ENCODE measurements at regions not wholly inside any gene's neighbourhood (a gene's known extent, or its start where the extent isn't known, plus 50 kb on each side); places are given as distances from the start of the nearest gene placed in this dataset.

DNA sequence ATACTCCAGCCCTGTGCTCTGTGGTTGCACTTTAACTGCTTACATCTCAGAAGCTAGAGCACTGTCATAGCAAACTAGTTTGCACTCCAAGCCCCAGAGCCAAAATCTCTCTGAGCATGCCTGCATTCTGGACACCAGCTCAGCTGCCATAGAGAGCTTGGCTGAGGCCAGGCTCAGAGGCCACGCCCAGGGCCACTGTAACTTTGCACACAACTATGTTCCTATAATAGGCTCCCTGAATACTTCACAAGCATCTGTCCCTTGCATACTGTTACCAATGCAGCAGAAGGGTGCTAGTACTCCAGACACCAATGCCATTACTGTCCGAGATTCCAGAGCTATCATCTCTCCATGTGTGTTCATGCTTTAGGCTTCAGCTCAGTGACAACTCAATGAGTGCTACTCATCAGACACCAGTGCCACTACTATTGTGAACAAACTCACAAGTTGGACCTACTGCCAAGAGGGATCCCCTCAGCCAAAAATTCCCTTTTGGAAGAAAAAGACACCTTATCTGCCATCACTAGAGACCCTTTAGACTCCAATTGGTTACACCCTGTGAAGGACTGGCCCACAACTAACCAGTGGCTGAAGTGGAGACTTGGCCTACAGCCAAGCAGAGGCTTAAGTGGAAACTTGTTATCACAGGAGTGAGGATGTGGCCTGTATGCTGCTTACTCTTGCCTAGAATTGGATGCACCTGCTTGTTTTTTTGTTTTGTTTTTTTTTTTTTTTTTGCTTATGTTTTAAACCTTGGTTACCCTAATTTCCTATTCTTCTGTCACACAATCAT lies 211.6 kb upstream of the MAGI2 start:
- TF ChIP-seq EP300 (IDR thresholded peaks at IDR 0.05; ENCODE audit: borderline replicate concordance) (no peak), RAD21 (IDR thresholded peaks at IDR 0.05; ENCODE audit: low read depth) (no peak), CEBPB (IDR thresholded peaks at IDR 0.05) (no peak), NFIC (IDR thresholded peaks at IDR 0.05) (no peak), YY1 (IDR thresholded peaks at IDR 0.05; ENCODE audit: low read depth) (no peak), TAF1 (IDR thresholded peaks at IDR 0.05; ENCODE audit: low read depth) (no peak), FOXM1 (IDR thresholded peaks at IDR 0.05; ENCODE audit: borderline replicate concordance, low read depth) (no peak), TCF12 (IDR thresholded peaks at IDR 0.05; ENCODE audit: low read depth) (no peak), ZBTB7A (IDR thresholded peaks at IDR 0.05; ENCODE audit: low read depth) (no peak)
- TF ChIP-seq, protein P1, sequence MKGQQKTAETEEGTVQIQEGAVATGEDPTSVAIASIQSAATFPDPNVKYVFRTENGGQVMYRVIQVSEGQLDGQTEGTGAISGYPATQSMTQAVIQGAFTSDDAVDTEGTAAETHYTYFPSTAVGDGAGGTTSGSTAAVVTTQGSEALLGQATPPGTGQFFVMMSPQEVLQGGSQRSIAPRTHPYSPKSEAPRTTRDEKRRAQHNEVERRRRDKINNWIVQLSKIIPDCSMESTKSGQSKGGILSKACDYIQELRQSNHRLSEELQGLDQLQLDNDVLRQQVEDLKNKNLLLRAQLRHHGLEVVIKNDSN (IDR thresholded peaks at IDR 0.05): no peak

DNA sequence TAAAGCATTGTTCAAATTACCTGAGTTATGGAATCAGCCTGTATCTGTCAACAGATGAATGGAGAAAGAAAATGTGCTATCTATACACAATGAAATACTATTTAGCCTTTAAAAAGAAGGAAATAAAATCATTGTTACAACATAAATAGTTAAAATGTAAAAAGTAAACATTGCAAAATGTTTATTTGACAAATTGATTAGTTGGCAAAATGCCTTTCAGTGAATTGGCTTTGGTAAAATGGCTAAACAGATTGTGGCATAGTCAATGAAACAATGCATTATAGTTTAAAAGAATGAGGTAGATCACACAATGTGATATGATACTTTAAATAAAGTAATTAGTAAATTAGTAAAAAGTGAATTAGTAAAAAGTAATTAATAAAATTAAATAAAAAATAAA lies 204.8 kb upstream of the MAGI2 start:
- TF ChIP-seq TCF12 (IDR thresholded peaks at IDR 0.05; ENCODE audit: low read depth): no peak
- TF ChIP-seq TEAD4 (IDR thresholded peaks at IDR 0.05): no peak
- no peak for TF ChIP-seq EP300 (IDR thresholded peaks at IDR 0.05; ENCODE audit: borderline replicate concordance)
- TF ChIP-seq TAF1 (IDR thresholded peaks at IDR 0.05; ENCODE audit: low read depth): no peak
- no peak for TF ChIP-seq CREB1 (IDR thresholded peaks at IDR 0.05; ENCODE audit: low read depth)
- TF ChIP-seq, protein P2, sequence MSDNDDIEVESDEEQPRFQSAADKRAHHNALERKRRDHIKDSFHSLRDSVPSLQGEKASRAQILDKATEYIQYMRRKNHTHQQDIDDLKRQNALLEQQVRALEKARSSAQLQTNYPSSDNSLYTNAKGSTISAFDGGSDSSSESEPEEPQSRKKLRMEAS (IDR thresholded peaks at IDR 0.05): no peak
- TF ChIP-seq, protein P1 (IDR thresholded peaks at IDR 0.05): no peak
- TF ChIP-seq FOXM1 (IDR thresholded peaks at IDR 0.05; ENCODE audit: borderline replicate concordance, low read depth): no peak
- TF ChIP-seq RAD21 (IDR thresholded peaks at IDR 0.05; ENCODE audit: low read depth): no peak
- no peak for TF ChIP-seq NFIC (IDR thresholded peaks at IDR 0.05)

DNA sequence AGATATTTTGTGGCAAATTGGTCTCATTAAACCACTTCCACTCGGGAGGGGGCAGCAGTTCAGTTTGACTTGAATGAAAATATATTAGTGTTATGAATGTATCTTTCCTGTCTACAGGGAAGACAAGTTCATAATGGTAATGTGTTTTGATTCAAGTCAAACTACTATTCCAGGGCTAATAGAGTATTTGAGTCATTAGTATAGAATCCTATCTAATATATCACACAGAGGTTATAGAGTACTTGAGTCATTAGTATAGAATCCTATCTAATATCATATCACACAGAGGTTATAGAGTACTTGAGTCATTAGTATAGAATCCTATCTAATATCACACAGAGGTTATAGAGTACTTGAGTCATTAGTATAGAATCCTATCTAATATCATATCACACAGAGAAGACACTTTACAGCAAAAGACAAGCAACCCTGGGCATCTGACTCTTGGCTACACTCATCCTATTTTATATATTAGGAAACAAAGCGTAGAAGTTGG lies 199.7 kb upstream of the MAGI2 start:
- TF ChIP-seq FOXM1 (IDR thresholded peaks at IDR 0.05; ENCODE audit: borderline replicate concordance, low read depth): no peak
- no peak for TF ChIP-seq TEAD4 (IDR thresholded peaks at IDR 0.05)
- no peak for TF ChIP-seq EGR1 (IDR thresholded peaks at IDR 0.05)
- TF ChIP-seq EP300 (IDR thresholded peaks at IDR 0.05; ENCODE audit: borderline replicate concordance): no peak
- TF ChIP-seq CEBPB (IDR thresholded peaks at IDR 0.05): no peak

DNA sequence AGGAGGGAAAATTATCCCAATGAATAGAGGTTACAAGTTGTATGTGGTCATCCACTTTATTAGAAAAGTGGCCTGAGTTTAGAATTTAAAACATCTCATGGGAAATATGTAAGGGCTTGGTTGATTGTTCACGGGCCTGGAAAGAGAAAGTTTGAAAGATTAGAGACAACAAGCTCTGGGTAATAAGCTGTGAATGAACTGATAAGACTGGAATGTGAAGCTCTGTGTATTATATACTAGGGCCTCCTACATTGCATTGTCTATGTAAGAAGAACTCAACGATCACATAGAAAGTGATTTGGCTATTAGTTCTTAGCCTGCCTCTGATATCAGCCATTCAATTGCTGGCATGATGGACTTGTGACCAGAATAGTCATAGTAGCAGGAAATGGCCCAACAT lies 199.2 kb upstream of the MAGI2 start:
- TF ChIP-seq TCF12 (IDR thresholded peaks at IDR 0.05; ENCODE audit: low read depth): no peak

DNA sequence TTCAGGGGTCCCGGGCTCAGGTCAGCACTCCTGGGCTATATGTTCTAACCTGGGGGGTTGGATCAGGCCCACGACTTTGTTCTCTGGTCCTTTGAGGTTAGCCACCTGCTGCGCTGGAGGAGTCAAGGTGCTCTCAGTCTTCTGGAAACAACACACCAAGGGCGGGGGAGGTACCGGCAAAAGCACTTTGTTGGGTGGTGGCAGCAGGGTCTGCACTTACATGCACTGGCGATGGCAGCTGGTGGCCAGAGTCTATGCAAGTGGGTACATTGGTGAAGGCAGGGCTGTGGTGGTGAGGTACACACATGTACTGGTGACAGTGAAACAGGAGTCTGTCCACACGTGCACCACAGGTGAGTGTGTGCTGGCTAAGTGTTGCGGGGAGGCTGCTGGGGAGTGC lies 194.2 kb upstream of the MAGI2 start:
- TF ChIP-seq EGR1 (IDR thresholded peaks at IDR 0.05): no peak
- no peak for TF ChIP-seq CEBPB (IDR thresholded peaks at IDR 0.05)
- TF ChIP-seq, protein P1 (IDR thresholded peaks at IDR 0.05): no peak
- TF ChIP-seq FOXM1 (IDR thresholded peaks at IDR 0.05; ENCODE audit: borderline replicate concordance, low read depth): no peak
- no peak for TF ChIP-seq EP300 (IDR thresholded peaks at IDR 0.05; ENCODE audit: borderline replicate concordance)
- no peak for TF ChIP-seq RAD21 (IDR thresholded peaks at IDR 0.05; ENCODE audit: low read depth)
- TF ChIP-seq, protein P2 (IDR thresholded peaks at IDR 0.05): no peak
- TF ChIP-seq NFIC (IDR thresholded peaks at IDR 0.05): no peak
- TF ChIP-seq, protein P3, sequence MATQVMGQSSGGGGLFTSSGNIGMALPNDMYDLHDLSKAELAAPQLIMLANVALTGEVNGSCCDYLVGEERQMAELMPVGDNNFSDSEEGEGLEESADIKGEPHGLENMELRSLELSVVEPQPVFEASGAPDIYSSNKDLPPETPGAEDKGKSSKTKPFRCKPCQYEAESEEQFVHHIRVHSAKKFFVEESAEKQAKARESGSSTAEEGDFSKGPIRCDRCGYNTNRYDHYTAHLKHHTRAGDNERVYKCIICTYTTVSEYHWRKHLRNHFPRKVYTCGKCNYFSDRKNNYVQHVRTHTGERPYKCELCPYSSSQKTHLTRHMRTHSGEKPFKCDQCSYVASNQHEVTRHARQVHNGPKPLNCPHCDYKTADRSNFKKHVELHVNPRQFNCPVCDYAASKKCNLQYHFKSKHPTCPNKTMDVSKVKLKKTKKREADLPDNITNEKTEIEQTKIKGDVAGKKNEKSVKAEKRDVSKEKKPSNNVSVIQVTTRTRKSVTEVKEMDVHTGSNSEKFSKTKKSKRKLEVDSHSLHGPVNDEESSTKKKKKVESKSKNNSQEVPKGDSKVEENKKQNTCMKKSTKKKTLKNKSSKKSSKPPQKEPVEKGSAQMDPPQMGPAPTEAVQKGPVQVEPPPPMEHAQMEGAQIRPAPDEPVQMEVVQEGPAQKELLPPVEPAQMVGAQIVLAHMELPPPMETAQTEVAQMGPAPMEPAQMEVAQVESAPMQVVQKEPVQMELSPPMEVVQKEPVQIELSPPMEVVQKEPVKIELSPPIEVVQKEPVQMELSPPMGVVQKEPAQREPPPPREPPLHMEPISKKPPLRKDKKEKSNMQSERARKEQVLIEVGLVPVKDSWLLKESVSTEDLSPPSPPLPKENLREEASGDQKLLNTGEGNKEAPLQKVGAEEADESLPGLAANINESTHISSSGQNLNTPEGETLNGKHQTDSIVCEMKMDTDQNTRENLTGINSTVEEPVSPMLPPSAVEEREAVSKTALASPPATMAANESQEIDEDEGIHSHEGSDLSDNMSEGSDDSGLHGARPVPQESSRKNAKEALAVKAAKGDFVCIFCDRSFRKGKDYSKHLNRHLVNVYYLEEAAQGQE (IDR thresholded peaks at IDR 0.05; ENCODE audit: low read depth): no peak

DNA sequence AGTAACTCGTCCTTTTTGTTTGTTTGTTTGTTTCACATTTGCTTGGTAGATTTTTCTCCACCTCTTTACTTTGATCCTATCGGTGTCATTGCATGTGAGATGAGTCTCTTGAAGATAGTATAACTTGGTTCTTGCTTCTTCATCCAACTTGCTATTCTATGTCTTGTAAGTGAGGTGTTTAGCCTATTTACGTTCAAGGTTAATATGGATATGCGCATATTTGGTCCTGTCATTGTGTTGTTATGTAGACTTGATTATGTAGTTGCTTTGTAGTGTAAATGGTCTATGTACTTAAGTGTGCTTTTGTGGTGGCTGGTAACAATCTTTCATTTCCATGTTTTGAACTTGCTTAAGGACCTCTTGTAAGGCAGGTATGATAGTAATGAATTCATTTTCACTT lies 192.8 kb upstream of the MAGI2 start:
- TF ChIP-seq, protein P3 (IDR thresholded peaks at IDR 0.05; ENCODE audit: low read depth): no peak
- no peak for TF ChIP-seq RAD21 (IDR thresholded peaks at IDR 0.05; ENCODE audit: low read depth)
- TF ChIP-seq, protein P2 (IDR thresholded peaks at IDR 0.05): no peak
- no peak for TF ChIP-seq TEAD4 (IDR thresholded peaks at IDR 0.05)
- no peak for TF ChIP-seq TCF12 (IDR thresholded peaks at IDR 0.05; ENCODE audit: low read depth)
- TF ChIP-seq ZBTB7A (IDR thresholded peaks at IDR 0.05; ENCODE audit: low read depth): no peak
- TF ChIP-seq YY1 (IDR thresholded peaks at IDR 0.05; ENCODE audit: low read depth): no peak
- no peak for TF ChIP-seq CREB1 (IDR thresholded peaks at IDR 0.05; ENCODE audit: low read depth)
- no peak for TF ChIP-seq FOXM1 (IDR thresholded peaks at IDR 0.05; ENCODE audit: borderline replicate concordance, low read depth)
- no peak for TF ChIP-seq NFIC (IDR thresholded peaks at IDR 0.05)
- TF ChIP-seq EP300 (IDR thresholded peaks at IDR 0.05; ENCODE audit: borderline replicate concordance): no peak
- no peak for TF ChIP-seq CEBPB (IDR thresholded peaks at IDR 0.05)
- TF ChIP-seq, protein P1 (IDR thresholded peaks at IDR 0.05): no peak
- TF ChIP-seq TAF1 (IDR thresholded peaks at IDR 0.05; ENCODE audit: low read depth): no peak
- no peak for TF ChIP-seq EGR1 (IDR thresholded peaks at IDR 0.05)

Measured in Ishikawa (cell line).